Nephron progenitor cell (in vitro differentiated cells): ENCODE measurements at regions not wholly inside any gene's neighbourhood (a gene's known extent, or its start where the extent isn't known, plus 50 kb on each side); places are given as distances from the start of the nearest gene placed in this dataset.
A peak's percentile ranks its signal among the peaks of the same experiment; 100 is the strongest.

ENCODE experiments used
- DNase-seq: peaks from one replicate; pipeline ENCODE4 v3.0.0; 2021
- H3K27ac Mint-ChIP-seq: 2 replicates; pipeline ENCODE4 v1.8.0; 2021; ENCODE audit warnings: mild to moderate bottlenecking, moderate library complexity, mixed read lengths
- H3K27me3 Mint-ChIP-seq: 2 replicates; pipeline ENCODE4 v1.8.0; 2021; ENCODE audit warnings: mild to moderate bottlenecking, low read depth, mixed read lengths; ENCODE audit not compliant: poor library complexity
- H3K36me3 Mint-ChIP-seq: 2 replicates; pipeline ENCODE4 v1.8.0; 2021; ENCODE audit warnings: low read depth, mixed read lengths
- H3K4me1 Mint-ChIP-seq: 2 replicates; pipeline ENCODE4 v1.8.0; 2021; ENCODE audit warnings: mixed read lengths
- H3K4me3 Mint-ChIP-seq: 2 replicates; pipeline ENCODE4 v1.8.0; 2021; ENCODE audit warnings: mild to moderate bottlenecking, moderate library complexity, mixed read lengths
- H3K9me3 Mint-ChIP-seq: 2 replicates; pipeline ENCODE4 v1.8.0; 2021; ENCODE audit warnings: mild to moderate bottlenecking, moderate library complexity, mixed read lengths
- TF ChIP-seq, protein P1 (sequence below): fragments of 200-600 bp; sonication (generic); IDR thresholded peaks from 2 replicates; pipeline ENCODE4 v1.5.0; 2021; ENCODE audit warnings: antibody characterized with exemption

DNA sequence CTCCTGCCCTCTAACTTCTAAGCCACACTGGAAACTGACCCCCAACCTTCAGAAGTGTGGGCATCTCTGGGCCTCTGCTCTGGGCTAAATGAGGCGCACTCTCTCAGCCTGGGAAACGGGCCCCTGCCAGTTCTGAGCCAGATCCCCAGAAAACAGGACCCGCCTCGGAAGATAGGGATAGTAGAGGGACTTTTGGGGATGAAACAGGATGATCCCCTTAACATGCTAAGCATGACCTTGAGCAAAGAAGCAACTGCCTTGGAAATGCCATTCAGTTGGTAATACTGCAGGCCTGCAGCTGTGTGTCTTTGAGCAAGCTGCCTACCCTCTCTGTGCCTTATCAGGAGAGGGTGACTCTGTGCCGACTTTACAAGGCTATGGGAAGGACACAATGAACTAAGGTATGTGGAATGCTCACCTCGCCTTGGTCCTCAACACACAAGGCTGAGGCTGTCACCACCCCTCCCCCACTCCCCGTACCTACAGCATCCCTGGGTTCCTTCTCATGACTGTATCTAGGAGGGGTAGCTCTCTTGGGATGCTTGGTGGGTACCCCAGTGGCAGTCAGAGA, 54.0 kb downstream of the NCOR2 start:
- Mint-ChIP-seq H3K27me3 (peaks cover 12% of the 10 kb centered on the region), H3K4me1 (peaks cover 66% of the 10 kb centered on the region), H3K27ac (no peak overlapping the region), H3K9me3 (no peaks in the 10 kb centered on the region), H3K4me3 (no peak overlapping the region), H3K36me3 (peaks cover 18% of the 10 kb centered on the region)
- TF ChIP-seq, protein P1, sequence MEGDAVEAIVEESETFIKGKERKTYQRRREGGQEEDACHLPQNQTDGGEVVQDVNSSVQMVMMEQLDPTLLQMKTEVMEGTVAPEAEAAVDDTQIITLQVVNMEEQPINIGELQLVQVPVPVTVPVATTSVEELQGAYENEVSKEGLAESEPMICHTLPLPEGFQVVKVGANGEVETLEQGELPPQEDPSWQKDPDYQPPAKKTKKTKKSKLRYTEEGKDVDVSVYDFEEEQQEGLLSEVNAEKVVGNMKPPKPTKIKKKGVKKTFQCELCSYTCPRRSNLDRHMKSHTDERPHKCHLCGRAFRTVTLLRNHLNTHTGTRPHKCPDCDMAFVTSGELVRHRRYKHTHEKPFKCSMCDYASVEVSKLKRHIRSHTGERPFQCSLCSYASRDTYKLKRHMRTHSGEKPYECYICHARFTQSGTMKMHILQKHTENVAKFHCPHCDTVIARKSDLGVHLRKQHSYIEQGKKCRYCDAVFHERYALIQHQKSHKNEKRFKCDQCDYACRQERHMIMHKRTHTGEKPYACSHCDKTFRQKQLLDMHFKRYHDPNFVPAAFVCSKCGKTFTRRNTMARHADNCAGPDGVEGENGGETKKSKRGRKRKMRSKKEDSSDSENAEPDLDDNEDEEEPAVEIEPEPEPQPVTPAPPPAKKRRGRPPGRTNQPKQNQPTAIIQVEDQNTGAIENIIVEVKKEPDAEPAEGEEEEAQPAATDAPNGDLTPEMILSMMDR: no peak
- no peak for DNase-seq

- no peak for DNase-seq
- Mint-ChIP-seq H3K4me3 (no peak overlapping the region), H3K9me3 (no peaks in the 10 kb centered on the region), H3K27me3 (peaks cover 12% of the 10 kb centered on the region), H3K27ac (no peak overlapping the region), H3K36me3 (peaks cover 18% of the 10 kb centered on the region), H3K4me1 (peaks cover 66% of the 10 kb centered on the region)
- TF ChIP-seq, protein P1: no peak
Measured at GRCh38 chr12:124512667-124513296, 54.6 kb downstream of the NCOR2 start.

DNA sequence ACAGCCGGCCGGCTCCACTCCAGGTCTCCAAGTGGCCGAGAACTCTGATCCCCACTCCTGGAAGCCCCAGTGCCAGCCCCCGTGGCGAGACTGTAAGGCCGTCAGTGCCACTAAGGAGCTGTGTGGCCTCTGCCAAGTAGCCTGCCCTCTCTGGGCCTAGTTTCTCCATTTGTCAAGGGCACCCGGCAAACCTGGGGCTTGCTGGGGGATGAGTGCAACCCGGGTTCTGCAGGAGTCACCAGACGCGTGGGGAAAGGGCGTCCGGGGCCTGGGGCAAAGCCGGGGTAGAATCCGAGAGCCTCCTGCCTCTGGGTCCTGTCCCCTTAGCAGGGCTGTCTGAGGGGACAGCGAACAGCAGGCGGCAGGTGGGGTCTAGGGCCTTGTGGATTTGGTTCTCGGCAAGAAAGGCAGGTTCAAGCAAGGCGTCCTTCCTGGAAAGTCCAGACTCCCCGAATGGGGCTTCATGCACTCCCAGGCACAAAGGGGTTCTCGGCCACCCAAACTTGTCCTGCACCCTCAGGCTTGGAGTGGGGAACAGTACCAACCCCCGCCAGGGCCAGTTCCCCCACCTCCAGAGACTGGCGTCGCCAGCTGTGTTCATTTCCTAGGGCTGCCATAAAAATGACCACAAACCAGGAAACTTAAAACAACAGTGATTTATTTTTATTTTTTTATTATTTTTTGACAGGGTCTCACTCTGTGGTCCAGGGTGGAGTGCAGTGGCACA, 56.0 kb downstream of the NCOR2 start:
- Mint-ChIP-seq H3K4me1 (peaks cover 78% of the 10 kb centered on the region), H3K36me3 (peaks cover 18% of the 10 kb centered on the region), H3K4me3 (no peak overlapping the region), H3K27me3 (peaks cover 12% of the 10 kb centered on the region), H3K27ac (no peak overlapping the region), H3K9me3 (no peaks in the 10 kb centered on the region)
- TF ChIP-seq, protein P1: no peak
- DNase-seq: no peak

DNA sequence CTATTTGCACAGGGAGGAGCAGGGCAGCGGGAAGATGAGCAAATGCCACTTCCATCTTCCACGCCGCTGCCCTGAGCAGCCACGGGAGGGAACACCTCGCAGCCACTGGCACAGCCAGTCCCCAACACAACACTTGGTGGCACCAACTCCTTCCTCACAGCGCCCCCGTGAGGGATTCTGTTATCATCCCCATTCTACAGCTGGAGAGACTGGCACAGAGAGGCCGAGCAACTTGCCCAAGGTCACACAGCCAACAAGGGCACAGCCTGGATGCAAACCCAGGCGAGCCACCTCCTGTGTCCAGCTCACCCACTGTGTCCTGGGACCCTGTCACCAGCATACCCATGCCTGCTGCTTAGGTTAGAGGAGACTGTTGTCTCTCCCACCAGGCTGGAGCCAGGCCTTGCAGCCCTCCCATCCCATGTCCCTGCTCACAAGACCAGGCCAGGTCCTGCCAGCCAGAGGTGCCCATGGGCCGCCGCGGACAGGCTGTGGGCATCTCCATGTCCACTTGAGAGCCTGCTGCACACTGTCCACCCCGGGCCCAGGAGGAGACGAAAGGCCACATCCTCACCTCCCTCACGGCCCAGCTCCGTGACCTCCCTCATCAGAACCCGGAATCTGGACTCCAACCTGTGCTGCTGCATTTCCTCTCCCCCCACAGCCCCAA, 57.0 kb downstream of the NCOR2 start:
- H3K4me3 Mint-ChIP-seq: peak overlapping the region; percentile 66
- TF ChIP-seq, protein P1: no peak
- peaks cover 83% of the 10 kb centered on the region for H3K4me1 Mint-ChIP-seq
- no peak for DNase-seq
- H3K27ac Mint-ChIP-seq: peak overlapping the region; percentile 96
- H3K36me3 Mint-ChIP-seq: peaks cover 14% of the 10 kb centered on the region
- H3K27me3 Mint-ChIP-seq: peaks cover 14% of the 10 kb centered on the region
- H3K9me3 Mint-ChIP-seq: no peaks in the 10 kb centered on the region

DNA sequence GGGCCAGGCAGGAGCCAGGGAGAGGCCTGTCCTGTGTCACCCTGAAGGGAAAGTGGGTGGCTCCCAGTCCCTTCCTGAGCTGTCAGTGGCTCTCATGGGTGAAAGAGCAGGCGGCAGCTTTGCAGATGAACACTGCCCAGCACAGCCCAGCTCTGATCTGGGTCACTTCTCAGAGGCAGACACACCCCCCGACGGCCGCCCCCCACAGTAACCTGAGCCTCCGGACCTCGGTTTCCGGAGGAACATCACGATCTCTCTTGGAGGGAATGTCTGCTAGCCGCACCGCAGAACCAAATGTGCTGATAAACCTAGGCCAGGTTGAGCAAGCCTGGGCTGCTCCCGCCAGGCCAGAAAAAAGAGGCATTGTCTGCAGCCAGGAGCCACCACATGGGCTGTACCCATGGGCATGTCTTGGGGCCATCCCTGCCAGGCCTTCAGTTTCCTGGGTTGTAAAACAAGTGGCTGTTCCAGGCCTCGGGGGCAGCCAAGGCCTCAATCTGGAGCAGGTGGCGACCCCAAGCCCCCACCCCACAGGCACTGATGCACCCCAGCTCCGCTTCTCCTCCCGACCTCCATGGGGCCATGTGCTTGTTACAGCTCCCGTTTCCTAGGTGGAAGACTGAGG, 57.6 kb downstream of the NCOR2 start:
- peak overlapping the region; percentile 64 for H3K4me3 Mint-ChIP-seq
- no peaks in the 10 kb centered on the region for H3K9me3 Mint-ChIP-seq
- peaks cover 12% of the 10 kb centered on the region for H3K36me3 Mint-ChIP-seq
- TF ChIP-seq, protein P1: no peak
- peaks cover 15% of the 10 kb centered on the region for H3K27me3 Mint-ChIP-seq
- peak overlapping the region; percentile 88 for H3K27ac Mint-ChIP-seq
- H3K4me1 Mint-ChIP-seq: peaks cover 85% of the 10 kb centered on the region
- DNase-seq: peak; percentile 80
